HG02870 (cell line): ENCODE measurements at regions not wholly inside any gene's neighbourhood (a gene's known extent, or its start where the extent isn't known, plus 50 kb on each side); places are given as distances from the start of the nearest gene placed in this dataset.

Experiments used
- ATAC-seq: cut with Tn5 transposase; IDR thresholded peaks from one replicate; pipeline ENCODE4 v1.9.1; 2021; ENCODE audit warnings: mild to moderate bottlenecking, moderate library complexity; ENCODE audit not compliant: unreplicated experiment

GRCh38 chr22:48748113-48748859 is 1079.4 kb downstream of the BRD1 start:
- no peak for ATAC-seq

- no peak for ATAC-seq
These were observed 1080.8 kb downstream of the BRD1 start for GRCh38 chr22:48746789-48747425.

- ATAC-seq: no peak
These were observed 1081.6 kb downstream of the BRD1 start for GRCh38 chr22:48745842-48746788.

GRCh38 chr22:48744967-48745841 is 1082.5 kb downstream of the BRD1 start:
- ATAC-seq: no peak

GRCh38 chr22:48744283-48744641 is 1083.4 kb downstream of the BRD1 start:
- ATAC-seq: no peak

- ATAC-seq: no peak
These were observed 1083.9 kb downstream of the BRD1 start for GRCh38 chr22:48743601-48744282.

- ATAC-seq: no peak
These were observed 1084.9 kb downstream of the BRD1 start for GRCh38 chr22:48742556-48743343.

- no peak for ATAC-seq
These were observed 1085.5 kb downstream of the BRD1 start for GRCh38 chr22:48742191-48742555.

- ATAC-seq: no peak
These were observed 1086.1 kb downstream of the BRD1 start for GRCh38 chr22:48741540-48741939.

- no peak for ATAC-seq
These were observed 1086.8 kb downstream of the BRD1 start for GRCh38 chr22:48740731-48741405.

- no peak for ATAC-seq
These were observed 1087.5 kb downstream of the BRD1 start for GRCh38 chr22:48740086-48740730.

GRCh38 chr22:48739348-48740085 is 1088.2 kb downstream of the BRD1 start:
- ATAC-seq: no peak

GRCh38 chr22:48738204-48738980 is 1089.3 kb downstream of the BRD1 start:
- ATAC-seq: no peak

GRCh38 chr22:48737461-48738203 is 1090.0 kb downstream of the BRD1 start:
- no peak for ATAC-seq

- ATAC-seq: no peak
These were observed 1090.8 kb downstream of the BRD1 start for GRCh38 chr22:48736593-48737460.
